VCaP (cell line): ENCODE measurements at regions not wholly inside any gene's neighbourhood (a gene's known extent, or its start where the extent isn't known, plus 50 kb on each side); places are given as distances from the start of the nearest gene placed in this dataset.

Experiments used
- H3K27ac ChIP-seq: fragments of 450-650 bp; 2 replicates; pipeline ENCODE4 v1.5.1; 2017
- TF ChIP-seq, protein P1 (sequence below): fragments of 450-650 bp; conservative IDR thresholded peaks from 2 replicates; pipeline ENCODE4 v1.5.1; 2017; ENCODE audit warnings: mild to moderate bottlenecking, moderate library complexity

DNA sequence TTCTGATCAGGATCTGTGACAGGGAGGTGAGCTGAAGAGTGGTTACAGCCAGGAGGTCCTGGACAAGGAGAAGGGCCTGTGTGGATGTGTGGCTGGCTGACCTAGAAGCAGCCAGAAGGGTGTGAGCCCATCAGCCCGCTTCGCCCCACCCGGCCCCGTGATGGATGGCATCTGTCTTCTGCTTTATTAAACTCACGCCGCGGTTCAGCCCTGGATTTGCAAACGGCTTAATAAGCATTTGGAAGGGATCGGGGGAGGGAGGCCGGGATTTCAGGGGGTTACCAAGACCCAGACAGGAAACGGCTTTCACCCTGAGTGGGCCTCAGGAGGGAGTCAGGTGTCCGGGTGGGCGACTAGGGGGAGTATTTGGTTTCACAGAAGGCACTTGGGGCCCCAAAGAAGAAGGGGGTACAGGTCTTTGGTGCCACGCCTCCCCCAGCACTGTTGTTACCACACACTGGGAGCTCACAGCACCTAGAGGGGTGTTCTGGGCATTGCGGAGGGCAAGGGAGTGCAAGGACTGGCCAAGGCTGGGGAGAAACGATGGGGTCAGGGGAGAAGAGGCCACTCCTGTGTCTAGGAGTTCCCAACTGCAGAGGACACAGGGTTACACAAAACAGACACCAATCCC lies 53.8 kb upstream of the FOXP4 start:
- TF ChIP-seq, protein P1, sequence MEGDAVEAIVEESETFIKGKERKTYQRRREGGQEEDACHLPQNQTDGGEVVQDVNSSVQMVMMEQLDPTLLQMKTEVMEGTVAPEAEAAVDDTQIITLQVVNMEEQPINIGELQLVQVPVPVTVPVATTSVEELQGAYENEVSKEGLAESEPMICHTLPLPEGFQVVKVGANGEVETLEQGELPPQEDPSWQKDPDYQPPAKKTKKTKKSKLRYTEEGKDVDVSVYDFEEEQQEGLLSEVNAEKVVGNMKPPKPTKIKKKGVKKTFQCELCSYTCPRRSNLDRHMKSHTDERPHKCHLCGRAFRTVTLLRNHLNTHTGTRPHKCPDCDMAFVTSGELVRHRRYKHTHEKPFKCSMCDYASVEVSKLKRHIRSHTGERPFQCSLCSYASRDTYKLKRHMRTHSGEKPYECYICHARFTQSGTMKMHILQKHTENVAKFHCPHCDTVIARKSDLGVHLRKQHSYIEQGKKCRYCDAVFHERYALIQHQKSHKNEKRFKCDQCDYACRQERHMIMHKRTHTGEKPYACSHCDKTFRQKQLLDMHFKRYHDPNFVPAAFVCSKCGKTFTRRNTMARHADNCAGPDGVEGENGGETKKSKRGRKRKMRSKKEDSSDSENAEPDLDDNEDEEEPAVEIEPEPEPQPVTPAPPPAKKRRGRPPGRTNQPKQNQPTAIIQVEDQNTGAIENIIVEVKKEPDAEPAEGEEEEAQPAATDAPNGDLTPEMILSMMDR: no peak

DNA sequence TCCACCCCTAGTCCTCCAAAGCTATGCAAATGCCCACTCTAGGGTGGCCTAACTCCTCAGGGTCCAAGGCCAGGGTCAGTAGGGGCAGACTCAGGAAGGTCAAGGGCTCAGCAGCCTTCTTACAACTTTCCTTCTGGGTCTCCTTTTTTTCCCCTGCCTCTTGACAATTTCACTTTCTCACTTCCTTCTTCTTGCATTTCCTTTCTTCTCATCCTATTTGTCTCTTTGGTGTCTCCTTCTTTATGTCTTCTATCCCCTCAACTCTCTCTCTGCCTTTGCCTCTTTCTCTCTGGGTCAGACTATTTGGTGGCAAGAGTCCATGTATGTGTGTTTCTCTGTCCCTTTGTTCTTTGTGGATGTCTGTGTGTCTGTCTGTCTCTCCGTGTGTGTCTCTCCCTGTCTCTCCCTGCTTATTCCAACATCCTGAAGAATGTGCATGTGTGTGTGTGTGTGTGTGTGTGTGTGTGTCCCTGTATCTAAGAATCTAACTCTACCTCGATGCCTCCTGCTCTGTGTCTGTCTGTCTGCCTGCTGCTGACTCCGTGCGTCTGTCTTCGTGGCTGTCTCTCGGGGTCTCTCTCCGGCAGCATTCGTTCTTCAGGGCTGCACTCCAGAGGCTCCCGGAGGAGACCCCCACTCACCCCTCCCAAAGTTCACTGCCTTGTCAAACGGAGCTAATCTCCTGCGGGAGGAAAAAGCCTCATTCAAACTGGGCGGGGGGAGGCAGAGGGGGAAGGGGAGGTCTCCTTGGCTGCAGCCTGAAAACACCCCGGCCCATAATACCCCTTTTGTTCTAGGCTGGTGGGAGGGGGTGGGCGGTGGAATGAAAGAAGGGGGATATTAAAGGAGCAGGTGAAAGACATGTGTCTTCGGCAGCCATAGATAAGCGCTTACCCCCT lies 51.7 kb upstream of the FOXP4 start:
- no peak overlapping the region for H3K27ac ChIP-seq
- TF ChIP-seq, protein P1: no peak

More for the DNA sequence above, 53.8 kb upstream of the FOXP4 start:
- H3K27ac ChIP-seq: no peak overlapping the region
